SK-N-SH treated with all-trans-retinoic acid at 6 μM for 48 hours (cell line): ENCODE measurements at regions not wholly inside any gene's neighbourhood (a gene's known extent, or its start where the extent isn't known, plus 50 kb on each side); places are given as distances from the start of the nearest gene placed in this dataset.

Source experiments
- ATAC-seq: fragments of 200-7000 bp; cut with Tn5 transposase; 3 replicates; pipeline ENCODE4 v1.9.1; 2020; ENCODE audit warnings: mild to moderate bottlenecking, moderate library complexity
- ARNTL ChIP-seq: fragments of 450-650 bp; formaldehyde crosslinking; IDR thresholded peaks from 2 replicates; pipeline ENCODE4 v1.5.0; 2020; ENCODE audit warnings: low read depth, mild to moderate bottlenecking, moderate library complexity, borderline replicate concordance
- BACH2 ChIP-seq: fragments of 250-450 bp; sonication (Bioruptor Pico); IDR thresholded peaks from 2 replicates; pipeline ENCODE4 v1.9.0; 2021; ENCODE audit warnings: mild to moderate bottlenecking, borderline replicate concordance
- CREB5 ChIP-seq: fragments of 250-450 bp; sonication (Bioruptor Pico); IDR thresholded peaks from 2 replicates; pipeline ENCODE4 v1.5.1; 2020; ENCODE audit warnings: low read depth, mild to moderate bottlenecking, moderate library complexity
- CSDC2 ChIP-seq: fragments of 250-450 bp; sonication (Bioruptor Pico); IDR thresholded peaks from 2 replicates; pipeline ENCODE4 v1.5.0; 2020; ENCODE audit warnings: mild to moderate bottlenecking, moderate library complexity
- CSRNP3 ChIP-seq: fragments of 250-450 bp; sonication (Bioruptor Pico); IDR thresholded peaks from 2 replicates; pipeline ENCODE4 v1.5.1; 2021; ENCODE audit warnings: mild to moderate bottlenecking, moderate library complexity
- ESRRG ChIP-seq: fragments of 250-450 bp; sonication (Bioruptor Pico); IDR thresholded peaks from 2 replicates; pipeline ENCODE4 v1.6.1; 2021; ENCODE audit warnings: mild to moderate bottlenecking
- ISL1 ChIP-seq: fragments of 250-450 bp; sonication (Bioruptor Pico); IDR thresholded peaks from 2 replicates; pipeline ENCODE4 v2.1.2; 2022; ENCODE audit warnings: mild to moderate bottlenecking, moderate library complexity
- OSR1 ChIP-seq: fragments of 250-450 bp; sonication (Bioruptor Pico); IDR thresholded peaks from 2 replicates; pipeline ENCODE4 v1.8.0; 2022; ENCODE audit warnings: moderate library complexity, mild to moderate bottlenecking, inconsistent platforms
- PATZ1 ChIP-seq: fragments of 250-450 bp; sonication (Bioruptor Pico); IDR thresholded peaks from 2 replicates; pipeline ENCODE4 v1.8.0; 2020; ENCODE audit warnings: mild to moderate bottlenecking, moderate library complexity, borderline replicate concordance
- POU6F1 ChIP-seq: fragments of 250-450 bp; sonication (Bioruptor Pico); IDR thresholded peaks from 2 replicates; pipeline ENCODE4 v1.8.0; 2021; ENCODE audit warnings: low read depth, mild to moderate bottlenecking, moderate library complexity, borderline replicate concordance
- PPARA ChIP-seq: fragments of 250-450 bp; sonication (Bioruptor Pico); IDR thresholded peaks from 2 replicates; pipeline ENCODE4 v1.5.0; 2020; ENCODE audit warnings: mild to moderate bottlenecking, borderline replicate concordance
- RARB ChIP-seq: fragments of 250-450 bp; sonication (Bioruptor Pico); IDR thresholded peaks from 2 replicates; pipeline ENCODE4 v1.8.0; 2021; ENCODE audit warnings: mild to moderate bottlenecking, moderate library complexity
- SNAI2 ChIP-seq: fragments of 250-450 bp; sonication (Bioruptor Pico); IDR thresholded peaks from 2 replicates; pipeline ENCODE4 v1.5.0; 2020; ENCODE audit warnings: mild to moderate bottlenecking, moderate library complexity
- TCF4 ChIP-seq: fragments of 250-450 bp; sonication (Bioruptor Pico); IDR thresholded peaks from 2 replicates; pipeline ENCODE4 v1.8.0; 2021; ENCODE audit warnings: mild to moderate bottlenecking, moderate library complexity, borderline replicate concordance
- TOX ChIP-seq: fragments of 250-450 bp; sonication (Bioruptor Pico); IDR thresholded peaks from 2 replicates; pipeline ENCODE4 v1.8.0; 2021; ENCODE audit warnings: mild to moderate bottlenecking, moderate library complexity, borderline replicate concordance
- TSHZ2 ChIP-seq: fragments of 250-450 bp; sonication (Bioruptor Pico); IDR thresholded peaks from 2 replicates; pipeline ENCODE4 v1.5.0; 2020; ENCODE audit warnings: mild to moderate bottlenecking, moderate library complexity
- ZC3H10 ChIP-seq: fragments of 250-450 bp; sonication (Bioruptor Pico); IDR thresholded peaks from 2 replicates; pipeline ENCODE4 v1.5.1; 2021; ENCODE audit warnings: mild to moderate bottlenecking, moderate library complexity
- ZFP3 ChIP-seq: fragments of 250-450 bp; sonication (Bioruptor Pico); IDR thresholded peaks from 2 replicates; pipeline ENCODE4 v1.5.0; 2020; ENCODE audit warnings: mild to moderate bottlenecking, moderate library complexity
- ZFP30 ChIP-seq: fragments of 450-650 bp; formaldehyde crosslinking; IDR thresholded peaks from 2 replicates; pipeline ENCODE4 v1.5.0; 2022; ENCODE audit warnings: mild to moderate bottlenecking, moderate library complexity
- ZNF565 ChIP-seq: fragments of 450-650 bp; formaldehyde crosslinking; conservative IDR thresholded peaks from 2 replicates; pipeline ENCODE4 v1.5.0; 2020; ENCODE audit warnings: low read depth, mild to moderate bottlenecking, moderate library complexity
- ZNF70 ChIP-seq: fragments of 450-650 bp; formaldehyde crosslinking; IDR thresholded peaks from 2 replicates; pipeline ENCODE4 v1.5.0; 2020; ENCODE audit warnings: mild to moderate bottlenecking, moderate library complexity
- ZNF8 ChIP-seq: fragments of 450-650 bp; formaldehyde crosslinking; IDR thresholded peaks from 2 replicates; pipeline ENCODE4 v1.5.0; 2020; ENCODE audit warnings: mild to moderate bottlenecking, moderate library complexity

DNA sequence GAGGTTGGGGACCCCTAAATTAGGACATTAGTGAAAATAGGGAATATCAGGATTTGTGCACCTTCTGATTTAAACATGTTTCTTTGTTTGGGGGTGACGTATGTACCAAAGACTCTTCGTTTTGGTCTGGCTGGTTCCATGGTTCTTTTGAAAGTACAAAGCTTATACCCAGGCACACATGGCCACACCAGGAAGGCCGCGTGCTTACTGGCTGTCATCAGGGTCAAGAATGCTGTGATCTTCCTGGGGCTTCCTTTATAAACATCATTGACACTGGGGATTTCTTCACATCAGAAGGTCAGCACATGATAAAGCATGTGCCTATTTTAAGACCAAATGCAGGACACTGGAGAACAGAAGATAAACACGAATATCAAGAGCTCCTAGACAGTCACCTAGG, 230.6 kb upstream of the ID2 start:
- no peak for TF ChIP-seq ZFP3 (CRISPR knock-in tag)
- TF ChIP-seq RARB (CRISPR knock-in tag), result no peak
- no peak for TF ChIP-seq PPARA (CRISPR knock-in tag)
- no peak for TF ChIP-seq ZNF565 (CRISPR knock-in tag)
- no peak for TF ChIP-seq PATZ1 (CRISPR knock-in tag)
- no peak for ATAC-seq

DNA sequence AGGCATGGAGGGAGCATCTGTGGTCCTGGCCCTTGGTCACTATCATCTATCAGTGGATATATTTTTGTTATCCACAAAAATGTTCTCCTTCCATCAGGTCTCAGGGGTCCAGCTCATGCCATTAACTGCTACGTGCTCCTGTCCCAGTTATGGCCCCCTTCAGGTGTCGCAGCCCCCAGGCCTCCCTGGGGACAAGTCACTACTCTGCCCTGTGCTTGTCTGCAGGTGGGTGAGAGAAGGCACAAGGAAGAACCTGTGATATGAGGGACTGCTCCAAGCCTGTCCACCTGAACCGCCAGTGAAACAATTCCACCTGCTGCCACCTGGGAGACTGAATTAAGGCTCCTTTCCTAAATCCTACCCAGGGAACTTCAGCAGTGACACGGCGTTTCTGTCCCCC, 229.6 kb upstream of the ID2 start:
- TF ChIP-seq TOX (CRISPR knock-in tag), result no peak
- no peak for TF ChIP-seq CREB5 (CRISPR knock-in tag)
- no peak for TF ChIP-seq TSHZ2
- no peak for TF ChIP-seq PATZ1 (CRISPR knock-in tag)
- TF ChIP-seq TCF4 (CRISPR knock-in tag), result no peak
- no peak for TF ChIP-seq BACH2 (CRISPR knock-in tag)
- no peak for TF ChIP-seq CSDC2
- no peak for TF ChIP-seq ARNTL (CRISPR knock-in tag)
- TF ChIP-seq RARB (CRISPR knock-in tag), result no peak
- no peak for TF ChIP-seq PPARA (CRISPR knock-in tag)
- TF ChIP-seq ZFP30 (CRISPR knock-in tag), result no peak
- TF ChIP-seq OSR1 (CRISPR knock-in tag), result no peak
- TF ChIP-seq ISL1 (CRISPR knock-in tag), result no peak
- TF ChIP-seq, all 23 proteins: peak for 0
- ATAC-seq, result no peak

- ATAC-seq, result no peak
- TF ChIP-seq ZC3H10 (CRISPR knock-in tag), result no peak
- TF ChIP-seq ARNTL (CRISPR knock-in tag), result no peak
- TF ChIP-seq OSR1 (CRISPR knock-in tag), result no peak
- no peak for TF ChIP-seq BACH2 (CRISPR knock-in tag)
- TF ChIP-seq CSRNP3, result no peak
- no peak for TF ChIP-seq ZFP3 (CRISPR knock-in tag)
- no peak for TF ChIP-seq ZNF8 (CRISPR knock-in tag)
- no peak for TF ChIP-seq POU6F1 (CRISPR knock-in tag)
- no peak for TF ChIP-seq ZFP30 (CRISPR knock-in tag)
- no peak for TF ChIP-seq SNAI2 (CRISPR knock-in tag)
- no peak for TF ChIP-seq ZNF70 (CRISPR knock-in tag)
- no peak for TF ChIP-seq ISL1 (CRISPR knock-in tag)
- TF ChIP-seq TSHZ2, result no peak
- TF ChIP-seq ESRRG, result no peak
- no peak for TF ChIP-seq TOX (CRISPR knock-in tag)
Measured at GRCh38 chr2:8452979-8453903, 228.6 kb upstream of the ID2 start.
